Neural cell (in vitro differentiated cells): ENCODE measurements at regions not wholly inside any gene's neighbourhood (a gene's known extent, or its start where the extent isn't known, plus 50 kb on each side); places are given as distances from the start of the nearest gene placed in this dataset.

Experiments
- CTCF ChIP-seq: fragments of 450-650 bp; IDR thresholded peaks from 2 replicates; pipeline ENCODE4 v1.5.1; 2014; ENCODE audit warnings: antibody characterized with exemption, mild to moderate bottlenecking, moderate library complexity; ENCODE audit not compliant: poor library complexity, severe bottlenecking
- POLR2AphosphoS5 ChIP-seq: IDR thresholded peaks from 2 replicates; pipeline ENCODE4 v1.6.1; 2012

DNA sequence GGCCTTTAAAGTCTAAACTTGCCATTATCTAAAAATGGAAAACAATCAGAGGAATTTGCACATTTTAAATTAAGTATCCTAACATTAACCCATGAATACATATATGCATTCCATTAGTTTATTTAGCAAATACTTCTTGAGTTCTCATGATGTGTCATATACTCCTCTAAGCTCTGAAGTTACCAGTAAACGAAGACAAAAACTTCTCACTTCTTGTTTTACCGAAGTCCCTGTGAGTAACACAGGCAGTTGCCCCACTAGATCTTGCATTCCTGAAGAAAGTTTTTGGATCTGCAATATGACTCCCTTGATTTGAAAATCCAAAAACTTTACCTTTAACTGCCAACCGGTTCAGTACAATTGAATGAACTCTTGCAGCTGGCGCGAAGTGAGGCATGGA lies 439.0 kb upstream of the MPDZ start:
- TF ChIP-seq POLR2AphosphoS5, result no peak
- TF ChIP-seq CTCF, result no peak
